MCF 10A (cell line): ENCODE measurements at regions not wholly inside any gene's neighbourhood (a gene's known extent, or its start where the extent isn't known, plus 50 kb on each side); places are given as distances from the start of the nearest gene placed in this dataset.

Experiments used
- BruUV-seq: library from RNA; stranded (reverse); fragments of 400-500 nt; replicated peaks from 2 replicates; lab custom pipeline; 2021; lab: Mats Ljungman, UMichigan
- CTCF ChIA-PET: fragments of 300-600 bp; sonication (Branson Sonifier 250); formaldehyde crosslinking; extraction: SDS; loops from one replicate; lab custom pipeline; 2021; ENCODE audit warnings: antibody characterized with exemption, inconsistent platforms; lab: Yijun Ruan, JAX
- POLR2A ChIA-PET: fragments of 300-600, 350-650 bp; sonication (Branson Sonifier 250); formaldehyde crosslinking; extraction: SDS; loops from one replicate; lab custom pipeline; 2020; ENCODE audit warnings: antibody characterized with exemption, inconsistent platforms; lab: Yijun Ruan, JAX
- DNase-seq: peaks from one replicate; pipeline ENCODE4 v3.0.0-alpha.2; 2018; ENCODE audit not compliant: unreplicated experiment
- H3K27ac Mint-ChIP-seq: one replicate; pipeline ENCODE4 v1.8.0; 2022; ENCODE audit warnings: mild to moderate bottlenecking, low read depth, mixed read lengths; ENCODE audit not compliant: unreplicated experiment
- H3K27me3 Mint-ChIP-seq: one replicate; pipeline ENCODE4 v1.8.0; 2022; ENCODE audit warnings: mixed read lengths; ENCODE audit not compliant: insufficient read depth, unreplicated experiment
- H3K36me3 Mint-ChIP-seq: one replicate; pipeline ENCODE4 v1.8.0; 2022; ENCODE audit warnings: mild to moderate bottlenecking, moderate library complexity, mixed read lengths; ENCODE audit not compliant: insufficient read depth, unreplicated experiment
- H3K4me1 Mint-ChIP-seq: one replicate; pipeline ENCODE4 v1.8.0; 2022; ENCODE audit warnings: mixed read lengths; ENCODE audit not compliant: insufficient read depth, unreplicated experiment
- H3K4me3 Mint-ChIP-seq: one replicate; pipeline ENCODE4 v1.8.0; 2022; ENCODE audit warnings: mild to moderate bottlenecking, moderate library complexity, mixed read lengths; ENCODE audit not compliant: unreplicated experiment
- H3K9me3 Mint-ChIP-seq: one replicate; pipeline ENCODE4 v1.8.0; 2022; ENCODE audit warnings: mixed read lengths; ENCODE audit not compliant: unreplicated experiment
- intact Hi-C: fragments of 100-400 bp; cut with micrococcal nuclease; formaldehyde crosslinking; loops from 2 replicates; pipeline ENCODE4 v1.14.1; 2022
- TF ChIP-seq, protein P1 (sequence below): fragments of 200-600 bp; IDR thresholded peaks from one replicate; pipeline ENCODE4 v1.8.0; 2022; ENCODE audit warnings: antibody characterized with exemption, mild to moderate bottlenecking; ENCODE audit not compliant: unreplicated experiment

DNA sequence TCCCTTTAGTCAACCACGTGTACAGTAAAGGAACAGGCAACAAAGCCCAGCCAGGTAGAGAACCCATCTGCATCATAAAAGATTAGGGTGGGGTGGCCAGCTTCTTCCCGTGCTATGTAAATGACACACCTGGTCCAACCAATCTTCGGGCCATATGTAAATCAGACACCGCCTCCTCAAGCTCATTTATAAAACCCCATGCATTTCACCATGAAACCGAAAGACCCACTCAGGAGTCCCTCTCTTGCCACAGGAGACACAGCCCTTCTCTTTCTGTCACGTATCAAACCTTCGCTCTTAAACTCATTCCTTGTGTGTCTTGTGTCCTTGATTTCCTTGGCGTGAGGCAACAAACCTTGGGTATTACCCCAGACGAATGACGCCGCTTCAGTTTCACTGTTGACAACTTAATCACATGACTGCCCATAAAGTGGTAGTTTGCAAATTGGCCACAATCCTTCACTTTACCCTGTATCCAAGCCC lies 59.8 kb upstream of the TBPL2 start:
- H3K27ac Mint-ChIP-seq, result no peak overlapping the region
- POLR2A ChIA-PET, result interaction anchor here (0.6 kb wide), 1 partner anchor 689 kb away, joined by 3 read pairs; no protein-coding TSS in a partner anchor

DNA sequence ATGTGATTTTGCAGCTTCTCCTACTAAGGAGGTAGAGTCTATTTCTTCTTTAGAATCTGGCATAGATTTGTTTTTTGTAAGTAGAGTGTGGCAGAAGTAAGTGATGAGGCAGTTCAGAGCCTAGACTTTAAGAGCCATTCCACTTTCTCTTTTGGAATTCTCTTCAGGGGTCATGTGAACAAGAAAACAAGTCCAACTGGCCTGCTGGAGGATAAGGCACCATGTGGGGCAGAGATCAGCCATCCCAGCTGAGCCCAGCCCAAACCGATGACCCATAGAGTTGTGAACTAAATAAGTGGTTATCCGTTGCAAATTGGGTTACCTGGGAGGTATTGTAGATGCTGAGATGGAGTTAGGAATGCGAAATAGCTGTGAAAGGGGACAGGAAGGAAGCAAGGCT lies 60.3 kb upstream of the TBPL2 start:
- no peak overlapping the region for H3K4me3 Mint-ChIP-seq
- ChIA-PET CTCF (no interaction called here), POLR2A (interaction anchor here (0.6 kb wide), 1 partner anchor 689 kb away, joined by 3 read pairs; no protein-coding TSS in a partner anchor)
- peaks cover 13% of the 10 kb centered on the region for H3K27me3 Mint-ChIP-seq
- H3K27ac Mint-ChIP-seq, result no peak overlapping the region
- no TSS peak for BruUV-seq
- TF ChIP-seq, protein P1, sequence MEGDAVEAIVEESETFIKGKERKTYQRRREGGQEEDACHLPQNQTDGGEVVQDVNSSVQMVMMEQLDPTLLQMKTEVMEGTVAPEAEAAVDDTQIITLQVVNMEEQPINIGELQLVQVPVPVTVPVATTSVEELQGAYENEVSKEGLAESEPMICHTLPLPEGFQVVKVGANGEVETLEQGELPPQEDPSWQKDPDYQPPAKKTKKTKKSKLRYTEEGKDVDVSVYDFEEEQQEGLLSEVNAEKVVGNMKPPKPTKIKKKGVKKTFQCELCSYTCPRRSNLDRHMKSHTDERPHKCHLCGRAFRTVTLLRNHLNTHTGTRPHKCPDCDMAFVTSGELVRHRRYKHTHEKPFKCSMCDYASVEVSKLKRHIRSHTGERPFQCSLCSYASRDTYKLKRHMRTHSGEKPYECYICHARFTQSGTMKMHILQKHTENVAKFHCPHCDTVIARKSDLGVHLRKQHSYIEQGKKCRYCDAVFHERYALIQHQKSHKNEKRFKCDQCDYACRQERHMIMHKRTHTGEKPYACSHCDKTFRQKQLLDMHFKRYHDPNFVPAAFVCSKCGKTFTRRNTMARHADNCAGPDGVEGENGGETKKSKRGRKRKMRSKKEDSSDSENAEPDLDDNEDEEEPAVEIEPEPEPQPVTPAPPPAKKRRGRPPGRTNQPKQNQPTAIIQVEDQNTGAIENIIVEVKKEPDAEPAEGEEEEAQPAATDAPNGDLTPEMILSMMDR, result no peak
- DNase-seq, result no peak
- H3K4me1 Mint-ChIP-seq, result no peaks in the 10 kb centered on the region
- intact Hi-C loops, result no loop called here
- H3K36me3 Mint-ChIP-seq, result peaks cover 6% of the 10 kb centered on the region
- no peaks in the 10 kb centered on the region for H3K9me3 Mint-ChIP-seq

More for the DNA sequence above, 59.8 kb upstream of the TBPL2 start:
- H3K4me1 Mint-ChIP-seq, result no peaks in the 10 kb centered on the region
- no peak for DNase-seq
- H3K36me3 Mint-ChIP-seq, result peaks cover 6% of the 10 kb centered on the region
- peaks cover 15% of the 10 kb centered on the region for H3K27me3 Mint-ChIP-seq
- no TSS peak for BruUV-seq
- no peaks in the 10 kb centered on the region for H3K9me3 Mint-ChIP-seq
- intact Hi-C loops, result no loop called here
- CTCF ChIA-PET, result interaction anchor here (0.6 kb wide), 1 partner anchor 15 kb away, joined by 4 read pairs; no protein-coding TSS in a partner anchor
- TF ChIP-seq, protein P1, result no peak
- no peak overlapping the region for H3K4me3 Mint-ChIP-seq

DNA sequence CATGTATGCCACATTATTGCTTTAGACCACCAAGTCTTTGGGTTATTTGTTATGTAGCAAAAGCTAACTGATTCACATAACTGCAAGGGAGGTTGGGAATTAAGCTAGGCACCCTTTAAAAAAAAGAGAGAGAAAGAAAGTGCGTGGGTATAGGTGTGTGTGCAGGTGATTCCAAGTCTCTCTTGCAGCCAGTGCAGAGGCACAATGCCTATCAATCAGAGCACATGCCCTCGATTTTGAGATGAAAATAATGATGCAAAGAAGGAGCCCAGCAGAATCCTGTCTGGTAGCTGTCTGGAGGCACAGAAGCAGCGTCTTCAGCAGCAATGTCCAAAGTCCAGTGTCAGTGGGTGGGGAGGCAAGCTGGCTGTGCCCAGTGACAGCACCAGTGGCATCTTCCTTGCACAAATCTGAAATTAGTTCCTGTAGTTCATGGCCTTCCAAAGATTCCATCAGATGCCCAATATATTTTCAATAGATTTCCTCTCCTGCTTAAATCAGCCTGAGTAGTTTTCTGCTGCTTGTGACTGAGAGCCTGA lies 62.4 kb upstream of the TBPL2 start:
- CTCF ChIA-PET, result interaction anchor here (0.6 kb wide), 2 partner anchors 27 to 39 kb away, joined by 3 read pairs; no protein-coding TSS in a partner anchor
- H3K4me3 Mint-ChIP-seq, result no peak overlapping the region
- H3K27ac Mint-ChIP-seq, result no peak overlapping the region
- no peaks in the 10 kb centered on the region for H3K36me3 Mint-ChIP-seq
- intact Hi-C loops, result no loop called here
- no TSS peak for BruUV-seq
- H3K4me1 Mint-ChIP-seq, result no peaks in the 10 kb centered on the region
- no peaks in the 10 kb centered on the region for H3K9me3 Mint-ChIP-seq
- no peaks in the 10 kb centered on the region for H3K27me3 Mint-ChIP-seq
- TF ChIP-seq, protein P1, result no peak
- DNase-seq, result no peak
- POLR2A ChIA-PET, result no interaction called here

DNA sequence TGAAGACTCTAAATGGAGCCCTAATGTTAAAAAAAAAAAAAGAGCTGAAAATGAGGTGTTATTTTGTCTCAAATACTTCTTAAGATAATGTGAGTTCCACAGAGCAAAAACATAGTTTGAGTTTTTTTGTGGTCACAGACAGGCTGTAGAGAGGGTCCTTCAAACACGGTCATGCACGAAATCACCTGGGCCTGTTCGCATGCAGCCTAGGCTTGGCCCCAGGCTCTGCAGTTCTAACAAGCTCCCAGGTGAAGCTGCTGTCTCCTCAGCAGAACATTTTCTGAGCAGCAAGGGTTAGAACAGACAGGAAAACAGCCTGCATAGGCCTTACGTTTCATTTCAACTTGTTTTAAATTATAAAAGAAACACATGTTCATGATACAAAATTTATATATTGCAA lies 65.4 kb upstream of the TBPL2 start:
- Mint-ChIP-seq H3K4me3 (no peak overlapping the region), H3K36me3 (no peaks in the 10 kb centered on the region), H3K9me3 (no peaks in the 10 kb centered on the region), H3K27ac (no peak overlapping the region), H3K4me1 (no peaks in the 10 kb centered on the region), H3K27me3 (no peaks in the 10 kb centered on the region)
- BruUV-seq, result no TSS peak
- intact Hi-C loops, result no loop called here
- TF ChIP-seq, protein P1, result no peak
- ChIA-PET POLR2A (no interaction called here), CTCF (interaction anchor here (1.2 kb wide), 1 partner anchor 31 kb away, joined by 3 read pairs; no protein-coding TSS in a partner anchor)
- DNase-seq, result no peak
